IMR-90 (cell line): ENCODE measurements at regions not wholly inside any gene's neighbourhood (a gene's known extent, or its start where the extent isn't known, plus 50 kb on each side); places are given as distances from the start of the nearest gene placed in this dataset.

ENCODE experiments used
- ATAC-seq: fragments of 200-7000 bp; cut with Tn5 transposase; 2 replicates; pipeline ENCODE4 v1.9.1; 2020; ENCODE audit warnings: low read depth, mild to moderate bottlenecking, moderate library complexity
- BruUV-seq: library from RNA; stranded (reverse); fragments of 400-500 nt; replicated peaks from 2 replicates; lab custom pipeline; 2021; lab: Mats Ljungman, UMichigan
- CTCF ChIA-PET: fragments of 300-600 bp; formaldehyde crosslinking; extraction: SDS; loops from one replicate; lab custom pipeline; 2021; ENCODE audit warnings: antibody characterized with exemption; lab: Yijun Ruan, JAX
- POLR2A ChIA-PET: fragments of 300-600 bp; sonication (Branson Sonifier 250); formaldehyde crosslinking; loops from one replicate; lab custom pipeline; 2022; ENCODE audit warnings: antibody characterized with exemption; ENCODE audit not compliant: unreplicated experiment; lab: Charles Lee
- DNase-seq: peaks from one replicate; pipeline ENCODE4 v3.0.0; 2013
- H2AFZ ChIP-seq: replicated peaks from 2 replicates; pipeline ENCODE3; 2013; ENCODE audit warnings: low read length, mild to moderate bottlenecking; ENCODE audit not compliant: poor library complexity
- H2AK5ac ChIP-seq: 2 replicates; pipeline ENCODE4 v1.6.1; 2013; ENCODE audit warnings: low read depth, low read length, inconsistent platforms
- H2AK9ac ChIP-seq: replicated peaks from 2 replicates; pipeline ENCODE3; 2013; ENCODE audit warnings: mild to moderate bottlenecking, low read depth, low read length, moderate library complexity; ENCODE audit not compliant: poor library complexity
- H2BK120ac ChIP-seq: 2 replicates; pipeline ENCODE4 v1.6.1; 2013; ENCODE audit warnings: low read depth, low read length, inconsistent platforms
- H2BK15ac ChIP-seq: 3 replicates; pipeline ENCODE4 v1.6.1; 2013; ENCODE audit warnings: low read depth, low read length, inconsistent platforms
- H2BK20ac ChIP-seq: 2 replicates; pipeline ENCODE4 v1.6.1; 2013; ENCODE audit warnings: low read depth, mild to moderate bottlenecking, inconsistent platforms, low read length, moderate library complexity
- H2BK5ac ChIP-seq: 2 replicates; pipeline ENCODE4 v1.6.1; 2013; ENCODE audit warnings: mild to moderate bottlenecking, low read depth, low read length, inconsistent platforms; ENCODE audit not compliant: poor library complexity, severe bottlenecking
- H3K14ac ChIP-seq: replicated peaks from 2 replicates; pipeline ENCODE4 v1.6.1; 2013; ENCODE audit warnings: low read depth, low read length, inconsistent platforms
- H3K18ac ChIP-seq: 2 replicates; pipeline ENCODE4 v1.6.1; 2013; ENCODE audit warnings: low read depth, low read length, control low read depth
- H3K23ac ChIP-seq: 2 replicates; pipeline ENCODE4 v1.6.1; 2013; ENCODE audit warnings: low read depth, low read length, inconsistent platforms
- H3K27ac ChIP-seq: 2 replicates; pipeline ENCODE4 v1.5.1; 2013; ENCODE audit warnings: mild to moderate bottlenecking, control low read depth, low read length; ENCODE audit not compliant: insufficient read depth
- H3K27me3 ChIP-seq: 2 replicates; pipeline ENCODE4 v1.6.1; 2013; ENCODE audit warnings: low read length; ENCODE audit not compliant: control insufficient read depth, insufficient read depth
- H3K36me3 ChIP-seq: 2 replicates; pipeline ENCODE4 v1.6.1; 2013; ENCODE audit warnings: low read length, mixed read lengths; ENCODE audit not compliant: control insufficient read depth, insufficient read depth
- H3K4ac ChIP-seq: 2 replicates; pipeline ENCODE4 v1.6.1; 2013; ENCODE audit warnings: low read depth, low read length, inconsistent platforms
- H3K4me1 ChIP-seq: 2 replicates; pipeline ENCODE4 v1.6.1; 2013; ENCODE audit warnings: low read length, mixed read lengths; ENCODE audit not compliant: control insufficient read depth, insufficient read depth
- H3K4me2 ChIP-seq: 2 replicates; pipeline ENCODE4 v1.6.1; 2013; ENCODE audit warnings: low read depth, mild to moderate bottlenecking, control low read depth, low read length, moderate library complexity
- H3K4me3 ChIP-seq: 2 replicates; pipeline ENCODE4 v1.5.1; 2013; ENCODE audit warnings: low read depth, mild to moderate bottlenecking, control low read depth, low read length, moderate library complexity; ENCODE audit not compliant: insufficient read depth
- H3K56ac ChIP-seq: 2 replicates; pipeline ENCODE4 v1.6.1; 2013; ENCODE audit warnings: low read length, inconsistent platforms; ENCODE audit not compliant: insufficient read depth; ENCODE audit errors: extremely low read depth
- H3K79me1 ChIP-seq, 2 experiments: 2 replicates each; pipeline ENCODE4 v1.6.1; 2013; ENCODE audit warnings: low read length in 2 of 2, inconsistent platforms in 1 of 2, low read depth in 1 of 2
- H3K9ac ChIP-seq: 2 replicates; pipeline ENCODE4 v1.6.1; 2013; ENCODE audit warnings: low read depth, low read length, control low read depth
- H3K9me1 ChIP-seq: 2 replicates; pipeline ENCODE4 v1.6.1; 2013; ENCODE audit warnings: low read length, inconsistent platforms; ENCODE audit not compliant: insufficient read depth
- H3K9me3 ChIP-seq: 2 replicates; pipeline ENCODE4 v1.6.1; 2013; ENCODE audit warnings: low read length; ENCODE audit not compliant: control insufficient read depth, insufficient read depth
- H4K20me1 ChIP-seq: 2 replicates; pipeline ENCODE4 v1.6.1; 2013; ENCODE audit warnings: low read length, inconsistent platforms; ENCODE audit not compliant: insufficient read depth
- H4K5ac ChIP-seq: 2 replicates; pipeline ENCODE4 v1.6.1; 2013; ENCODE audit warnings: mild to moderate bottlenecking, low read depth, low read length, control low read depth
- H4K8ac ChIP-seq, 2 experiments: 2 replicates each; pipeline ENCODE4 v1.6.1; 2013; ENCODE audit warnings: low read depth in 2 of 2, low read length in 2 of 2, control low read depth in 1 of 2, inconsistent platforms in 1 of 2
- H4K91ac ChIP-seq: 2 replicates; pipeline ENCODE4 v1.6.1; 2013; ENCODE audit warnings: low read depth, low read length, inconsistent platforms; ENCODE audit not compliant: insufficient read depth
- BHLHE40 ChIP-seq: fragments of 150-350 bp; IDR thresholded peaks from 2 replicates; pipeline ENCODE4 v1.6.1; 2016; ENCODE audit warnings: mild to moderate bottlenecking, low read depth, low read length
- CEBPB ChIP-seq: IDR thresholded peaks from 2 replicates; pipeline ENCODE4 v1.6.1; 2012; ENCODE audit warnings: low read depth, low read length, improper control_type of control experiment
- CHD1 ChIP-seq: IDR thresholded peaks from 2 replicates; pipeline ENCODE4 v1.6.1; 2012; ENCODE audit warnings: low read depth, low read length, improper control_type of control experiment
- CTCF ChIP-seq: conservative IDR thresholded peaks from 2 replicates; pipeline ENCODE4 v1.5.1; 2012; ENCODE audit warnings: mild to moderate bottlenecking, low read depth, low read length, improper control_type of control experiment
- ELK1 ChIP-seq: fragments of 150-350 bp; IDR thresholded peaks from 2 replicates; pipeline ENCODE4 v1.6.1; 2016; ENCODE audit warnings: low read depth, mild to moderate bottlenecking, low read length, moderate library complexity, borderline replicate concordance
- FOS ChIP-seq: fragments of 150-350 bp; IDR thresholded peaks from 2 replicates; pipeline ENCODE4 v1.6.1; 2016; ENCODE audit warnings: low read depth, low read length
- MAFK ChIP-seq: IDR thresholded peaks from 2 replicates; pipeline ENCODE4 v1.6.1; 2012; ENCODE audit warnings: low read depth, low read length, improper control_type of control experiment
- MAZ ChIP-seq: IDR thresholded peaks from 2 replicates; pipeline ENCODE4 v1.6.1; 2012; ENCODE audit warnings: low read depth, mild to moderate bottlenecking, low read length, improper control_type of control experiment, moderate library complexity, borderline replicate concordance
- MXI1 ChIP-seq: IDR thresholded peaks from 2 replicates; pipeline ENCODE4 v1.6.1; 2012; ENCODE audit warnings: low read depth, mild to moderate bottlenecking, low read length, moderate library complexity, borderline replicate concordance
- POLR2A ChIP-seq: IDR thresholded peaks from 2 replicates; pipeline ENCODE4 v1.6.1; 2012; ENCODE audit warnings: mild to moderate bottlenecking, low read depth, low read length
- RAD21 ChIP-seq: IDR thresholded peaks from 2 replicates; pipeline ENCODE4 v1.6.1; 2012; ENCODE audit warnings: low read length, improper control_type of control experiment
- RCOR1 ChIP-seq: IDR thresholded peaks from 2 replicates; pipeline ENCODE4 v1.6.1; 2012; ENCODE audit warnings: mild to moderate bottlenecking, low read length, improper control_type of control experiment; ENCODE audit not compliant: insufficient replicate concordance
- RFX5 ChIP-seq: IDR thresholded peaks from 2 replicates; pipeline ENCODE4 v1.8.0; 2012; ENCODE audit warnings: low read depth, mild to moderate bottlenecking, low read length, moderate library complexity
- SMC3 ChIP-seq: fragments of 150-350 bp; IDR thresholded peaks from 2 replicates; pipeline ENCODE4 v1.6.1; 2016; ENCODE audit warnings: low read depth, mild to moderate bottlenecking, antibody characterized with exemption, low read length, moderate library complexity
- USF2 ChIP-seq: fragments of 150-350 bp; IDR thresholded peaks from 2 replicates; pipeline ENCODE4 v1.6.1; 2017; ENCODE audit warnings: mild to moderate bottlenecking, antibody characterized with exemption, low read length, low read depth
- WGBS, 2 experiments: methylation state at CpG; one replicate each; pipeline versions ENCODE4 v1.1.5 to v1.1.7; 2013; ENCODE audit warnings: missing lambda C conversion rate in 2 of 2; ENCODE audit not compliant: insufficient read length in 1 of 2; ENCODE audit errors: extremely low coverage in 2 of 2; 5-methylcytosine and 5-hydroxymethylcytosine counted together
- dilution Hi-C: fragments of 300-500 bp; cut with HindIII; formaldehyde crosslinking; loops from one replicate; pipeline ENCODE4 v1.14.3; 2018; ENCODE audit warnings: low sequenced_read_pairs; ENCODE audit not compliant: unreplicated experiment
- in situ Hi-C: fragments of 300-500 bp; cut with MboI; formaldehyde crosslinking; loops from 3 replicates; pipeline ENCODE4 v1.14.3; 2019; ENCODE audit warnings: low sequenced_read_pairs, inconsistent platforms, mixed read lengths
- intact Hi-C: fragments of 100-400 bp; cut with micrococcal nuclease; formaldehyde crosslinking; loops from 2 replicates; pipeline ENCODE4 v1.10.0; 2022

GRCh38 chr16:64165368-64165767 lies 956.5 kb downstream of the CDH11 start:
- H2BK20ac ChIP-seq, result no peak overlapping the region
- H4K5ac ChIP-seq, result no peak overlapping the region
- no peaks in the 10 kb centered on the region for H4K20me1 ChIP-seq
- H3K79me1 ChIP-seq, result no peaks in the 10 kb centered on the region
- ATAC-seq (no peak), DNase-seq (no peak)
- TF ChIP-seq MXI1 (no peak), POLR2A (no peak), MAZ (no peak), BHLHE40 (no peak), FOS (no peak), CHD1 (no peak), RFX5 (no peak), CEBPB (no peak), ELK1 (no peak), USF2 (no peak), RAD21 (no peak), MAFK (no peak), CTCF (no peak), SMC3 (no peak), RCOR1 (no peak)
- no peak overlapping the region for H3K56ac ChIP-seq
- in situ Hi-C loops, result no loop called here
- POLR2A ChIA-PET, result no interaction called here
- CTCF ChIA-PET, result interaction anchor here (0.8 kb wide), 1 partner anchor 67 kb away, joined by 3 read pairs; no protein-coding TSS in a partner anchor
- H2BK15ac ChIP-seq, result no peak overlapping the region
- no peak overlapping the region for H2BK120ac ChIP-seq
- intact Hi-C loops, result no loop called here
- no peak overlapping the region for H3K23ac ChIP-seq
- no peak overlapping the region for H4K8ac ChIP-seq
- no peak overlapping the region for H3K27ac ChIP-seq
- no peak overlapping the region for H2BK5ac ChIP-seq
- no peak overlapping the region for H3K4me3 ChIP-seq
- no peaks in the 10 kb centered on the region for H3K27me3 ChIP-seq
- no peak overlapping the region for H3K9ac ChIP-seq
- no peak overlapping the region for H4K91ac ChIP-seq
- no peak overlapping the region for H2AFZ ChIP-seq
- H2AK9ac ChIP-seq, result no peak overlapping the region
- no peaks in the 10 kb centered on the region for H3K9me3 ChIP-seq
- H3K36me3 ChIP-seq, result no peaks in the 10 kb centered on the region
- H3K4me2 ChIP-seq, result no peak overlapping the region
- H2AK5ac ChIP-seq, result no peak overlapping the region
- no peak overlapping the region for H3K4ac ChIP-seq
- no peak overlapping the region for H3K14ac ChIP-seq
- dilution Hi-C loops, result no loop called here
- WGBS, 2 experiments, result 100% methylated on average over 1 of the region's 7 CpGs; no CpG with 5 or more reads in 1 of the 2 experiments
- H3K9me1 ChIP-seq, result no peaks in the 10 kb centered on the region
- BruUV-seq, result no TSS peak
- no peaks in the 10 kb centered on the region for H3K4me1 ChIP-seq
- no peak overlapping the region for H3K18ac ChIP-seq
